Suppressor macrophage treated with lipopolysaccharide for 4 hours (primary cell): ENCODE measurements at regions not wholly inside any gene's neighbourhood (a gene's known extent, or its start where the extent isn't known, plus 50 kb on each side); places are given as distances from the start of the nearest gene placed in this dataset.
"Not testable (repeated sequence)": the region's sequence is repeated elsewhere in the genome, so short reads cannot be mapped to it uniquely, and the experiment has no call there.

Source experiments
- DNase-seq: peaks from one replicate; pipeline ENCODE4 v3.0.0-alpha.2; 2020

DNA sequence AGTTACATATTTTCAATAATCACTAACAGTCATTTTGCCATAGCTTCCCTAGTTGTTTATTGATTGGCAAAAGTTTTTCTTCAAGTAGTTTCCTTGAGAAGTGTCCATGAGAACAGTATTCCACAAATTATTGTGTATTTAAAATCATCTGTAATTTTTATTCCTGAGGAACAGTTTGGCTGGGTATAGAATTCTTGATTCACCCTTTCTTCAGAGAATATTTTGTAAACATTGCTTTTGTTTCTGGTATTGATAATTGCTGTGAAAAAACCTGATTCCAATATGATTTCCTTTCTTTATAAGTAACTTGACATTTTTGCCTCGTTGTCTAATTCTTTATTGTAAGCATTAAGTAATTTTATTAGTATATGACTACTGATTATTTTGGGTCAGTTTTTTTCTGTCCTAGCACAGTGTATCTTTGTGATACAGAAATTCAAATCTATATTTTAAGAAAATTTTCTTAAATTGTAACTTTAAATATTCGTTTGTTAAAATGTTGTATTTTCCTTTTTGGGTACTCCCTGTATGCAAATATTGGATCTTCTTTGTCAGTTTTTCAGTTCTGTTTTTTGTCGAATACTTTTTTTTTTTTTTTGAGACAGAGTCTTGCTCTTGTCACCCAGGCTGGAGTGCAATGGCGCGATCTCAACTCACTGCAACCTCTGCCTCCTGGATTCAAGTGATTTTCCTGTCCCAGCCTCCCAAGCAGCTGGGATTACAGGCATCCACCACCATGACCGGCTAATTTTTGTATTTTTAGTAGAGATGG is 162.0 kb upstream of the ATP2B1 start:
- DNase-seq = no peak

DNA sequence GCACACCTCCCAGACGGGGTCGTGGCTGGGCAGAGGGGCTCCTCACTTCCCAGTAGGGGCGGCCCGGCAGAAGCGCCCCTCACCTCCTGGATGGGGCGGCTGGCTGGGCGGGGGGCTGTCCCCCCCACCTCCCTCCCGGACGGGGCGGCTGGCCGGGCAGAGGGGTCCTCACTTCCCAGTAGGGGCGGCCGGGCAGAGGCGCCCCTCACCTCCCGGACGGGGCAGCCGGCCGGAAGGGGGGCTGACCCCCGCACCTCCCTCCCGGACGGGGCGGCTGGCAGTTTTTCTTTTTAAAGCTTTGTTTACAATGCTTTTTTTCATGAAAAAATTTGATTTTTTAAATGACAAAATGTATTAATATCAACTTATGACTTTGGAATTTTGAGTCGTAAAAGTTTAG is 159.0 kb upstream of the ATP2B1 start:
- not testable (repeated sequence) for DNase-seq

DNA sequence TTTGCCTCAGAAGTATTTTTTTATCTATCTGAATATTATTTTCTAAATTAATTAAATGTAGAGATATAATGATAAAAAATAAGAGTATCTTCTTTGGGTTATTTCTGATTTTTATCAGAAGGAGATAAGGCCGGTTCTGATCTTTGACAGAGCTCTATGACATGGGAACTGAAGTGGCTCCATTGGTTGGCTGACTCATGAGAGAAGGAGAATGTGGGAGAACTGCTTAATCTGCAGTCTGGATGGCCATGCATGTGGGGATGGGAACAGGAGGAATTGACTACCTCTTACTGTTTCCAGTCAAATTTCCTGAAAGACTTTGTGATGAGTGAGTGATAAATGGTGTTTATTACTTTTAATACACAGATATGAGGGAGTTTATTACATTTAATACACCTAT is 155.8 kb upstream of the ATP2B1 start:
- no peak for DNase-seq

DNA sequence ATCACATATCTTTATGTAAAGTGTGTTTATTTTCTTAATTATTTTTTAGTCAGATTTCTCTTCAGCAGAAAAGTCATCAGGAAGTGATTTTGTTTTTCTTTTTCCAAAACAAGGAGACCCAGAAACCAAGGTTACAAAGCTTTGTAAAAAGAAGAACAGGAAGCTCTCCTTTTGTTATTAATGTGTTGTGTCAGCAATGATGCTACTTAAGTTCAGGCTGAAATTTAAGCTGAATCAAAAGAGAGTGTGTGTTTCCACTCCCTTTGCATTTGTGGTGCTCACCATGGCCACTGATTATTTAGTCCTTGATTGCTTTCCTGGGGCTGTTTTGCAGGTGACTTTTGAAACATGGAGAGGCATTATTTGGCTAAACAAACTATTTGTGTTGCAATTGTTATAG is 155.3 kb upstream of the ATP2B1 start:
- peak; percentile 68 for DNase-seq

DNA sequence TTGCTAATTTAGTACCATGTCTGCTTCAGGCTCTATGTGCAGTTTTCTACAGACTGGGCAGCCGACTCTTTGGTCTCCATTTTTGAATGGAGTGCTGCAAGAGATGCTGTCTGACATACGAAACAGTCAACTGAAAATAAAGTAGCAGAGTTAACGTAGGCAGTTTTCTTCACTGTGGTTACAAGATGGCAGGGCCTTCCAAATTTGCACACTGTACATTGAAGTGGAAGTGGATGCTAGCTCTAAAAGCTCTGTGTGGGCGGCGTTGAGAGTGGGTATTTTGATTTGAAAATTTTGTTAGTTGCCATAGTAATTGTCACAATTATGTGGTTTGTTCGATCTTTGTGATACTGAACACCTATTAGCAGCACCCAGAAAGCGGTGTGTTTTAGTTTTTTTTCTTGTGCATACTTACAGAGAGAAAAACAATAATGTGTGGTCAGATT is 154.9 kb upstream of the ATP2B1 start:
- DNase-seq = peak; percentile 28

DNA sequence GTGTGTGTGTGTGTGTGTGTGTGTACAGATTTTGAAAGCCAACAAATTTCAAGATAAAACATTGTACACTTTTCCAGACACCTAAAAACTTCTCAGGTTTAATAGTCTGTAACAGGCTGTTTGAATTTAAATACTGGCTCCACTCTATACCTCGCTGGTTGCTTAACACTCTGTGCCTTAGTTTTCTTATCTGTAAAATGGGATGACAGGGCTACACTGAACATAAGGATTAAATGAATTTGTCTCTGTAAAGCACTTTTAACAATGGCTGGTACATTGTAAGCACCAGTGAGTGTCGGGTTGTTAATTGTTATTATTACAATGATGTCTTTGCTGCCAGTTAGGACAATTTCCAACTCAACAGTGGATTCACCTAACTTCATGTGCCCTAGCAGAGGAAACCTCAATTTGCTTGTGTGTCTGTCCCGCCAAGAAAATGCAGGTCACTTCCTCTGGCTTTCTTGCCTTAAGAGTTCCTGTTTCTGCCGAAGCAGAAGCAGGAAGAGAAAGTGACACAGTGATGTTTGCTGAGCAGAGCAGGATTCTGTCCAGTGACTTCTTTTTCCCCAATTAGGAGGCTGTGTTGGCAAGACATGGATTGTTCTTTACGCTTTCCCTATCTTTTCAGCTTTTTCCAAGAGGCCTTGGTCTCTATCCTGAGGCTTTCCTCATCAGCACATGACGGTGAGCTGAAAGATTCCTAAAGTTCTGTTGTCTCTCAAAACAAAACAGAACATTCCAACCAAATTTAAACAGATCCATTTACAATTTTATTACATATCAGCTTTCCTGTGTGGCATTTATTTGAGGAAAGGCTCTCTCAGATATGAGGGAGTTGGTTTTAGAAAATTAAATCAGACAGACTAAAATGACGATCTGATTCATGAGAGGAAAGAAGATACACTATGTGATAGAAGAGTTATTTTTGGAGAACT is 154.1 kb upstream of the ATP2B1 start:
- peak; percentile 86 for DNase-seq

DNA sequence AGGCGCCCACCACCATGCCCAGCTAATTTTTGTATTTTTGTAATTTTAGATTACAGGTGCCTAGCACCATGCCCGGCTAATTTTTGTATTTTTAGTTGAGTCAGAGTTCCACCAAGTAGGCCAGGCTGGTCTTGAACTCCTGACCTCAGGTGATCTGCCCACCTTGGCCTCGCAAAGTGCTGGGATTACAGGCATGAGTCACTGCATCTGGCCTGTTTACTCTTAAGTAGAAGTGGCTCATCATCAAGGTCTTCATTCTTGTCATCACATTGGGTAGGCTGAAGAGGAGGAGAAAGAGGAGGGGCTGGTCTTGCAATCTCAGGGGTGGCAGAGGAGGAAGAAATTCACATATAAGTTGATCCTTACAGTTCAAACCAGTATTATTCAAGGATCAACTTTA is 152.4 kb upstream of the ATP2B1 start:
- no peak for DNase-seq

DNA sequence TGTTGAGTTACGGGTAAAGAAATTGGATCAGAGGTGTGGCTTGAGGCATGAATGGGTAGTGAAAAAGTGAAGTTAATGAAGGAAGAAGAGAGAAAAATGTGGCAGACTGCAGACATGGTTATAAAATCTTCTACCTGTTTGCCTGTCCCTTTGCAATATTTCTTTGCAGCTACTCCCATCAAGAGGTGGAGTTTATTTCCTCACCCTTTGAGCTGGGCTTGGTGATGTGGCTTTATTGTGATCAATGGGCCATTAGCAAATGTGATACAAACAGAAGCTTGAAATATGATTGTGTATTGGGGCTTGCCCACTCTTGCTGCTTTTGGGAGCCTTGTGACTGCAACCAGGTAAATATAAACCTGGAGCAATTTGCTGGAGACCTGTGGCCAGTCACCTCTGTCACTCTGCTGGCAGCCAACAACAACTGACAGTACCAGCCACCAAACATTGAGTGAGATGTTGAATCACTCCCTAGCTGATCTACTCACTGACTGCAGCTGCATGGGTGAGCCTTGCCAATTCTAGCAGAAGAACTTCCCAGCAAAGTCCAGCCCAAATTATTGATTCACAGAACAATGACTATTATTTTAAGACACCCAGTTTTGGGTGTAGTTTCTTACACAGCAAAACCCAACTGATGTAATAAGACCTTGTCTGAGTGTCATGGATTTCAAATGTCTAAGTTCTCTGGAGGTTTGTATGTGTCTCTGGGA is 151.0 kb upstream of the ATP2B1 start:
- no peak for DNase-seq

DNA sequence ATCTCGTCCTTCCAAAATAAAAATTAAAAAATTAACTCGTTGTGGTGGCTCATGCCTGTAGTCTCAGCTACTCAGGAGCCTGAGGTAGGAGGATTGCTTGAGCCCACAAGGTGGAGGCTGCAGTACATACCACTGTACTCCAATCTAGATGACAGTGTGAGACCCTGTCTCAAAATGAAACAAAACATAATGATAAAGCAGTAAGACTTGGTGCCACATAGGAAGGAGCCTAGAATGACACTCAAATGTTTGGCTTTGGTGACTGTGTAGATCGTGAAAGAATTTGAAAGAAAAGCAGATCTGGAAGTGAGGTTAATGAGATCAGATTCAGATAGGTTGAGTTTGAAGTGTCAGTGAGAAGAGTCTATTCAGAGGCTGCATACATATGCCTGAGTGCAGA is 150.1 kb upstream of the ATP2B1 start:
- no peak for DNase-seq

DNA sequence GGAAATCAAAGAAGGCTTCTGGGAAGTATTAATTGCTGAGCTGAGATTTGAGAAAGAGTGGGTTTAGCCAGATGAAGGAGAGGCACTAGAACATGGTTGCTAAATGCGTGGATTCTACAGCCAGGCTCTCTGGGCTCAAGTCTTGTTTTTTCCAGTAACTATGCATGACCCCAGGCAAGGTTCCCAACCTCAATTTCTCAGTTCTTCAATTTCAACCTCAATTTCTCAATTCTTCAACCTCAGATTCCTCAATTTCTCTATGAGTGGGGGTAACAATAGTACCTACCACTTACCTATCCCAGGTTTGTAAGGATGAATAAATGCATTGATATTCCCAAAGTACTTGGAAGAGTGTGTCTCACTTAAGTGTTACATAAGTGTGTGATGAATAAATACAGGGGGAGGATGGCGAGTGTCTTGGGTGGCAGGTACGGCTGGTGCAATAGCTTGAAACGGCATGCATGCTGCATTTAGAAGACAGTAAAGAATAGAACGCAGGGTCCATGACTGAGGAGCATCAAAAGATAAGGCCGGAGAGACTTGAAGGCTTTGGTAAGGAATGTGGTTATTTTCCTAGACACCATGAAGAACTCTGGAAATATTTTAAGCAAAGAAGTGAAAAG is 149.1 kb upstream of the ATP2B1 start:
- DNase-seq = peak; percentile 55

DNA sequence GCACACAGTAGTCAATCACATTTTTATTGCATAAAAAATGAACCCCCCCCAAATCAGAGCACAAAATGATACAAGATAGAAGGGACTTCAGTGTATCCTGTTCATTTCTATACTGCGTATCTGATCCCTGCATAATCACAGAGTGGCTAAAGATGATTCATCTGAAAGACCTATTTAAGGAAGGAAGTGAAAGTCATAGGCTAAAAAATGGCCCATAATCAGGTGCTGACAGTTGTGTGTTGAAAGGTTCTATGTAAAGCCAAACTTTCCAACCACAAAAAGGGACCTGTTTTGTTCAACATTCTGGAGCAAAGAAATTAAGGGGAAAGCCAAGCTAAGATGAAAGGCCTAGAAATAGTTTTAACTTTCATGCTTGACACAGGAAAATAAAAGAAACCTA is 147.8 kb upstream of the ATP2B1 start:
- DNase-seq = peak; percentile 74

DNA sequence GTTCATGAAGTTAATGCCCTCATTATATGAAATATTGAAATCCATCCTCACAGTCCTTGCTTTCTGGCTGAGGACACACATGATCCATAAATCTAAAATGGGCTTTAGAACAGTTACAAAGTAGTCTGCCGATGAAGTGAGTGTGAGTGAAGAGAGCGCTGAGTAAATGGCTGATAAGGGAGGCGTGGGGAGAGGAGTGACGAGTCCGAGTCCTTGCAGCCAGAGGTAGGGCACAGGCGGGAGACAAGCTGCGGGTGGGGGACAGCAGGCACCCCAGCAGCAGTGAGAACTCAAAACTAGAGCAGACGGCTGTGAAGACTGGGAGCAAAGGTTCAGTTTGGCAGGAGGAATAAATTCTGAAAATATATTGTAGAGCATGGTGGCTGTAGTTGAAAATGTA is 140.1 kb upstream of the ATP2B1 start:
- no peak for DNase-seq

DNA sequence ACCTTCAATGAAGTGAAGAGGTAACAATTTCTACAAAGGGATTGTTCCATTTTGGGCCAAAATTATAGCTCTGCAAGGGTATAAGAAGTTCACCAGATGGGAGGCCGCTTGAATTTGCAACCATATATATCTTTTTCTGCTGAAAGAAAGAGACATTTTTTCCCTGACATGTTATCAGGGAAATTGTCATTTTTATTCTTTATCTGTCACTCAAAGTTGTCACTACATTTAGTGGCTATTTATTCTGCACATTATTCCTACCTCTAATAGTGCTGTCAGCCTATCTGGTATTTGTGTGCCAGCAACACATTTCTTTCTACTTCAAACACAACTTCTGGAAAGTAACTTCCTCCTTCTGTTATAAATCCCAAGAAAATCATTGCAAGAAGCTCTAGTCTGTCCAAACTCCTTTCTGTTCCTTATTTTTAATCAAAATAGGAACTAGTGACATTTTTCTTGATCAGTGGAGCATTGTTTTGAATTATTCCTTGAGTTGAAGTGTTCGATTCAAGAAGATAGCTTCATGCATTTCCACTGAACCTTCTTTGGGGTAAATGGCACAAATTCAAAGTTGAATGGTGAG is 137.9 kb upstream of the ATP2B1 start:
- peak; percentile 72 for DNase-seq

DNA sequence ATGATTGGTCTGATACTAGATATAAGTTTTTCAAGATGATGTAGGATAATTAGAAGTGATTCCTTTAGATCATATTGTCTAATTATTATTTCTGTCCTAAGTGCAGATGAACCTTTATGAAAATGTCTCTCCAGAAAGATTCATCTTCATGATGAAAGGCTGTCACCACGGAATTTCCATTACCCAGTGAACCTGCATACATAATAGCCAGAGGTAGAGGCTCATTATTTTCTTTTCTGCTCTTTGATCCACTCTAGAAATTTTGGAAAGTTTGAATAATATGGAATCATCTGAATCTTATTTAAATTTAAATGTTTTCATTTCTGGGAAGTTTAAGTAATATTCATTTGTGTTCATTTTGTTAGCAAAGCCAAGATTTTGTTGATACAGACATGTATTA is 137.1 kb upstream of the ATP2B1 start:
- no peak for DNase-seq

DNA sequence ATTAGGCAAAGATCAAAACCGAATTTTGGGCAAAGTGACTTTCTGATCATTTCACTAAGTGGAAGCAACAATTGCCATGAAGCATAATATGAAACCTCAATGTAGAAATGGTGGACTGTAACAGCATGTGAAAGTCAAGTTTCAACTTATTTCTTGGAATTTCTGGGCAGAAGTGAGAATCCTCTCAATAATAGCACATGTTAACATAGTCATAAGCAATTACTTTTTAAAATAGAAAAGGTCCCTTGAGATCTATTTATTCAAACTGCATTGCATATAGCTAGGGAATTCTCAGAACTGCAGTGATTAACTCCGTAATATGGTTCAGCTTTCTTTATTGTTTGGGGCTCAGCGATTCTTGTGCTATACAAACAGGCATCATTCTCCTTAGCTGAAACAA is 136.7 kb upstream of the ATP2B1 start:
- DNase-seq = peak; percentile 31

DNA sequence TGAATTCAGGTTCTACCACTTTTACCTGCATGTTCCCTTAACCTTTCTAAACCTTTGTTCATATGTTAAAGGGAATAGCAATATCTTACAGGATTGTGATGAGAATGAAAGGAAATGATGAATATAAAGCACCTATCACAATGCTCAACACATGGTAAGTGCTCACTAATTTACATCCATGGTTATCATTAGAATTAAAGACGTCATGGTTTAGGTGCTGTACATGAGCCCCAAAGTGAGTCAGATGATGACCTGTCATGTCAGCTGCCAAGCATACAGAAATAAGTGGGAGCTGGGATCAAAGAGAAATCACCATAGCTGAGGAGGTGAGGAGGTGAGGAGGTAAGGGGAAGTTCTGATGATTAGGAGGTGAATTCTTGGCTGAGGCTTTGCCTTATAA is 135.9 kb upstream of the ATP2B1 start:
- DNase-seq = no peak

DNA sequence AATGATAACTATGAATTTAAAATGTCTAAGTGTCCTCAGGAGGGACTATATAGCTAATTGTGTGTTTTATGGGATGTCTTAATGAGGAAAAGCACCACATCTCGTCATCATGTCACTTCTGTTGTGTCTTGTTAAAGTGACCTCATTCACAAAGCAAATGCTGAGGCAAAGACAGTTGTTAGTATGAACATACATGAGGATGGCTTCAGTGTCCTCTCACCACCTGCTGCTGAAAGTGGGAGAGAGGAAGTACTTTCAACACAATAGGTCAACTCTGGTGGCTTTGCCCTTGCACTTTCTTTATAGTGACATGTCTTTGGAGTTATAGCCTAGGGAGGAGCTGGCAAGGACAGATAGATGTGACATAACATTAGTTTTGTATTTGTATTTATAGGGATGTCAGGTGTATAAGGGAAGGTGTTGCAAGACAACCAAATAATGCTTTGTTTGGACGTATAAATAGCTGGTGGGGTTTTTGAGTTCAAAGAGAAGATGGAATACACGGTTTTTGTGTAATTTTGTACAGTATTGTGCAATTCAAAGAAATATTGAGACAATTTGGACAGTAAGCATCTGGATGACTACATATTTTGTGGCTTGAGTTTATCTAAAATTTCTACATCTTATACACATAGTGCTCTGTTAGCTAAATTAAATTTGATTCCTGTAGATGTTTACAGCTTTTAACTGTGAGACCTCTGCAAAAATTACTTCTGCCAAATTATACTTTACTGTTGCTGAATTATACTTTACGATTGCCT is 131.7 kb upstream of the ATP2B1 start:
- DNase-seq = peak; percentile 34

DNA sequence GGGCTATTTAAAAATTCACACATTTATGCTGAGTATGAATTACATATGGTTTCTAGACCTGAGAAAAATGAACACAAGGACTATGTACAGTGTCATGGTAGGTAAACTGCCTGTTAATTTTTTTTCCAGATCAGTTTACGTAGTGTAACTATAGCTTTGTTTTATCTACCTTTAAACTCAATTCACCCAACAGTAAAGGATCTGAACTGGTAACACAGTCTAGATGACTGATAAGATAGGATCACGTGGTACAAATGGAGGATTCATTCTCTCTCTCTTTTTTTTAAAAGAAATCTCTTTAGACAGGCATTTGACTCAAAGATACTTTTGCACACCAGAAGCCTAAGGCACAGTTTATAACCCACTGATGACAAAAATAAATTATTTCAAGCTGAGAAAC is 130.8 kb upstream of the ATP2B1 start:
- DNase-seq = no peak

DNA sequence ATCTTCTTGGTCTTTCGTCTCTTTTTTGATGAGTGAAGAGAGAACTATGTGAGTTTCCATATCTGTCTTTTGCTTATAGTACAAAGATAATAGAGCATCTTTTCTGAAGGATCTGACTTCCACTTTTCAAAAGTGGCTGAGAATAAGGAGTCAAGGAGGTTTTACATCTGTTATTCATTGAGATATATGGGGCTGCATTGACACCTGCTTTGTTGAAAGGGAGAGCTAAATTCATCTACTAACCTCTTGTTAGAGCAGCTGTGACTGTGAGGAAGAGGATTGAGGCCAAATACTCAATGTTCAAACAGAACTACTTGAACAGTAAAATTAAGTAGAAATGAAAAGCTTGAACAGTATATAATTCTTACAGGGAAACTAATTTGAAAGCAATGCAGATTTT is 130.2 kb upstream of the ATP2B1 start:
- no peak for DNase-seq

DNA sequence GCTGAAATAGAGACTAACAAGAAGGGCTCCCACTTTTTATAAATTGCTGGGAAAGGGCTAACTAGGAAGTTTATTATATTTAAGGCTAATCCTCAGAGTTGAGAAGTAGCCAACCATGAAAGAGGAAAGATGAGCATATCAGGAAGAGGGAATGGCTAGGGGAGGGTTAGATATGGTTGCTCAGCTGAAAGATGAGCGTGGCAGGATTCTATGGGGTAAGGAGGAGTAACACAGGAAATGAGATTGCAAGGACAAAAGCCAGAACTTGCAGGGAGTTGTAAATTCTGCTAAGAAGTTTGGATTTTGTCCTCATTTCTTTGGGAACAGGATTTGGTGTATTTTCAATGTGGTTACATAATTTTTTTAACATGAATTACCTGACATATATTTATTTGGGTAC is 127.4 kb upstream of the ATP2B1 start:
- DNase-seq = no peak

DNA sequence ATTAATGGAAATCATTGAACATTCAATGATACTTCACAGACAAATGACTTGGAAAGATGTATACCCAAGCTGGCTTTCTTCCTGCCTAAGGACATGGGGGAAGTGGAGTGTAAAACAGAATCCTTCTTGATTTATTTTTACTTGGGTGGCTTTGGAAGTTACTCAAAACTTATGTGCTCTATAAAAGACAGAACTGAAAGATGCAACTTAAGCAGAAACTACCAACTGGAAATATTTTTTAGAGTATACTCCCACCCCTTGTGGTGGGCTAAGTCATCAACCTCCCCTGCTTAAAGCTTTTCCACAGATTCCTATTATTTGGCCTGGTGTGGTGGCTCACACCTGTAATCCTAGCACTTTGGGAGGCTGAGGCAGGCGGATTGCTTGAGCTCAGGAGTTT is 126.0 kb upstream of the ATP2B1 start:
- peak; percentile 34 for DNase-seq
